Fibroblast of the aortic adventitia (primary cell): ENCODE measurements at regions not wholly inside any gene's neighbourhood (a gene's known extent, or its start where the extent isn't known, plus 50 kb on each side); places are given as distances from the start of the nearest gene placed in this dataset.

Experiments
- DNase-seq: peaks from one replicate; pipeline ENCODE4 v3.0.0-alpha.2; 2010; ENCODE audit warnings: low read depth
- H3K4me3 ChIP-seq: 2 replicates; pipeline ENCODE4 v1.5.1; 2011; ENCODE audit warnings: low read depth, mild to moderate bottlenecking, control low read depth, low read length, moderate library complexity
- TF ChIP-seq, protein P1 (sequence below): IDR thresholded peaks from 2 replicates; pipeline ENCODE4 v1.5.1; 2011; ENCODE audit warnings: mild to moderate bottlenecking, low read length, control low read depth, inconsistent platforms; ENCODE audit not compliant: insufficient read depth

DNA sequence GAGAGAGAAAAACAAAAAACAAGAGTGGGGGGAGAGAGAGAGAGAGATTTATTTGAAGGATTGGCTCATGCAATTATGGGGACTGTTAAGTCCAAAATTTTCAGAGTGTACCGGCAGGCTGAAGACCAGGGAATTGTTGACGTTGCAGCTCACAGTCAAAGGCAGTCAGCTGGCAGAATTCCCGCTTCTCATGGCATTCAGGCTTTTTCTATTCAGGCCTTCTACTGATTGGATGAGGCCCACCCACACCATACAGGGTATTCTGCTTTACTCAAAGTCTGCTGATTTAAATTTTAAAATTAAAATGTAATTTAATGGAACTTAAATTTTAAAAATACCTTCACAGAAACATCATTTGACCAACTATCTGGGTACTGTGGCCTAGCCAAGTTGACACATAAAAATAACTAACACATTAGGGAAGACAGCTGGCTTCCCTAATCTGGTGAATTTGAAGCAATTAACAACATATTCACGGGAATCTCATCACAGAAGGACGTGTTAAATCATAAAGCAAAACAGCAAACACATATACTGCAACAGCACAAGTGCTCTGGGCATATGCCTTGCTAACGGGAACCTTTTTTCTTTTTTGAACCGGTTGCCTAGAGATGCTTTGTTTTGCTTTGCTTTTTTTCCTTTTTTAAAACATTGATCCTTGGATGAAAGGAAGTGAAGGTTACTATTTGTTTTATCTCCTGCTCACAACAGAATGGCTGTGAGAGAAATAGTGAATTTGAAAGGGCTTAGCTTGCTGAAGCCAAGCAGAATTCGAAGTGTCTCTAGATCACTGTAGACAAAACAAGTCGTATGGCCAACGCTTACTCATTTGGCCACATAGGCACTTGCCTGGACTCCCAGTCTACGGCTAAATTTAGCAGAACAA, 505.1 kb downstream of the IRS2 start:
- no peak overlapping the region for H3K4me3 ChIP-seq
- TF ChIP-seq, protein P1, sequence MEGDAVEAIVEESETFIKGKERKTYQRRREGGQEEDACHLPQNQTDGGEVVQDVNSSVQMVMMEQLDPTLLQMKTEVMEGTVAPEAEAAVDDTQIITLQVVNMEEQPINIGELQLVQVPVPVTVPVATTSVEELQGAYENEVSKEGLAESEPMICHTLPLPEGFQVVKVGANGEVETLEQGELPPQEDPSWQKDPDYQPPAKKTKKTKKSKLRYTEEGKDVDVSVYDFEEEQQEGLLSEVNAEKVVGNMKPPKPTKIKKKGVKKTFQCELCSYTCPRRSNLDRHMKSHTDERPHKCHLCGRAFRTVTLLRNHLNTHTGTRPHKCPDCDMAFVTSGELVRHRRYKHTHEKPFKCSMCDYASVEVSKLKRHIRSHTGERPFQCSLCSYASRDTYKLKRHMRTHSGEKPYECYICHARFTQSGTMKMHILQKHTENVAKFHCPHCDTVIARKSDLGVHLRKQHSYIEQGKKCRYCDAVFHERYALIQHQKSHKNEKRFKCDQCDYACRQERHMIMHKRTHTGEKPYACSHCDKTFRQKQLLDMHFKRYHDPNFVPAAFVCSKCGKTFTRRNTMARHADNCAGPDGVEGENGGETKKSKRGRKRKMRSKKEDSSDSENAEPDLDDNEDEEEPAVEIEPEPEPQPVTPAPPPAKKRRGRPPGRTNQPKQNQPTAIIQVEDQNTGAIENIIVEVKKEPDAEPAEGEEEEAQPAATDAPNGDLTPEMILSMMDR, result no peak
- DNase-seq, result no peak

- no peak for DNase-seq
- H3K4me3 ChIP-seq, result no peak overlapping the region
- TF ChIP-seq, protein P1, result no peak
These were observed 510.1 kb downstream of the IRS2 start for GRCh38 chr13:109276261-109276660.

DNA sequence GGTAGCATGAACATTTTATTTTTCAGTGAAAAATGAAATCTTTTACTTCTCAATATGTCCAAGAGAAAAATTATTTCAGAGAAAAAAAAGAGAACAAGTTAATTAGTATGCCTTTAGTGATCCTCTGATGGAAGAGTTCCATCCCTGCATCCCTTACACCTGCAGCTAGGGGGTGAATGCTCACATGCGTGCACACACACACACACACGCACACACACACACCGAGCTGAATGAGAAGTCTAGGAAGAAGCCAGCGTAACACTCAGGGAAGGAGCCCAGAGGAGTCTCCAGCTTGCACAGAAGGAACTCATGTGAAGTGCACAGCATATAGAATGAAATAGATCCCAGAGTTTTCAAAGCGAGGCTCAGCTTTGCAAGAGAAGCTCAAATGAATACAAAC, 510.5 kb downstream of the IRS2 start:
- DNase-seq, result no peak
- TF ChIP-seq, protein P1, result no peak
- H3K4me3 ChIP-seq, result no peak overlapping the region

GRCh38 chr13:109275139-109275745, 511.1 kb downstream of the IRS2 start:
- no peak overlapping the region for H3K4me3 ChIP-seq
- TF ChIP-seq, protein P1, result no peak
- no peak for DNase-seq

- TF ChIP-seq, protein P1, result no peak
- no peak overlapping the region for H3K4me3 ChIP-seq
- peak; percentile 52 for DNase-seq
These were observed 512.1 kb downstream of the IRS2 start for GRCh38 chr13:109274188-109274821.

- no peak for DNase-seq
- TF ChIP-seq, protein P1, result no peak
- H3K4me3 ChIP-seq, result no peak overlapping the region
These were observed 513.0 kb downstream of the IRS2 start for GRCh38 chr13:109273326-109273751.
